IMR-90 (cell line): ENCODE measurements at regions not wholly inside any gene's neighbourhood (a gene's known extent, or its start where the extent isn't known, plus 50 kb on each side); places are given as distances from the start of the nearest gene placed in this dataset.

Experiments
- BHLHE40 ChIP-seq: fragments of 150-350 bp; IDR thresholded peaks from 2 replicates; pipeline ENCODE4 v1.6.1; 2016; ENCODE audit warnings: mild to moderate bottlenecking, low read depth, low read length
- CEBPB ChIP-seq: IDR thresholded peaks from 2 replicates; pipeline ENCODE4 v1.6.1; 2012; ENCODE audit warnings: low read depth, low read length, improper control_type of control experiment
- CHD1 ChIP-seq: IDR thresholded peaks from 2 replicates; pipeline ENCODE4 v1.6.1; 2012; ENCODE audit warnings: low read depth, low read length, improper control_type of control experiment
- MAFK ChIP-seq: IDR thresholded peaks from 2 replicates; pipeline ENCODE4 v1.6.1; 2012; ENCODE audit warnings: low read depth, low read length, improper control_type of control experiment
- MXI1 ChIP-seq: IDR thresholded peaks from 2 replicates; pipeline ENCODE4 v1.6.1; 2012; ENCODE audit warnings: low read depth, mild to moderate bottlenecking, low read length, moderate library complexity, borderline replicate concordance
- NFE2L2 ChIP-seq: fragments of 150-350 bp; IDR thresholded peaks from 2 replicates; pipeline ENCODE4 v1.6.1; 2016; ENCODE audit warnings: low read depth, mild to moderate bottlenecking, low read length
- POLR2A ChIP-seq: IDR thresholded peaks from 2 replicates; pipeline ENCODE4 v1.6.1; 2012; ENCODE audit warnings: mild to moderate bottlenecking, low read depth, low read length
- RAD21 ChIP-seq: IDR thresholded peaks from 2 replicates; pipeline ENCODE4 v1.6.1; 2012; ENCODE audit warnings: low read length, improper control_type of control experiment
- RCOR1 ChIP-seq: IDR thresholded peaks from 2 replicates; pipeline ENCODE4 v1.6.1; 2012; ENCODE audit warnings: mild to moderate bottlenecking, low read length, improper control_type of control experiment; ENCODE audit not compliant: insufficient replicate concordance
- TF ChIP-seq, protein P1 (sequence below): conservative IDR thresholded peaks from 2 replicates; pipeline ENCODE4 v1.5.1; 2012; ENCODE audit warnings: mild to moderate bottlenecking, low read depth, low read length, improper control_type of control experiment
- TF ChIP-seq, protein P2 (sequence below): fragments of 150-350 bp; IDR thresholded peaks from 2 replicates; pipeline ENCODE4 v1.6.1; 2017; ENCODE audit warnings: mild to moderate bottlenecking, antibody characterized with exemption, low read length, low read depth
- TF ChIP-seq, protein P3 (sequence below): fragments of 150-350 bp; IDR thresholded peaks from 2 replicates; pipeline ENCODE4 v1.6.1; 2016; ENCODE audit warnings: low read depth, mild to moderate bottlenecking, low read length, moderate library complexity, borderline replicate concordance

DNA sequence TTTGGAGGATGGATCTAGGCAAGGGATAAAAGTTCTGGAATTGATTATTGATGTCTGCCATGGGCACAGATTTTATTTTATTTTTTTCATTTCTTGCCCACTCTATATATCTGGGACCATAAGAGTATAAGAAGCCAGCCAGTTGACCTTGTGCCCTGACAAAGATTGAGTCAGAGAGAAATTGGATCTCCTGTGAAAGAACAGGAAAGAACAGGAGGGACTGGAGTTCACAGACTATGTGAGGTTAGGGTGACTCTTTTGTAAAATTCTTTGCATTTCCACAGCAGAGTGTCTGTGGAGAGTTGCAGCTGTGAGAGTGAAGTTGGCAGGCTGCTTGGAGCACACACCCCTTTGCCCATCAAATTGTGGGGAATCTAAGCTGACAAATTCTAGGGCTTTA is 358.4 kb upstream of the TBX3 start:
- TF ChIP-seq POLR2A, result no peak
- TF ChIP-seq, protein P1, sequence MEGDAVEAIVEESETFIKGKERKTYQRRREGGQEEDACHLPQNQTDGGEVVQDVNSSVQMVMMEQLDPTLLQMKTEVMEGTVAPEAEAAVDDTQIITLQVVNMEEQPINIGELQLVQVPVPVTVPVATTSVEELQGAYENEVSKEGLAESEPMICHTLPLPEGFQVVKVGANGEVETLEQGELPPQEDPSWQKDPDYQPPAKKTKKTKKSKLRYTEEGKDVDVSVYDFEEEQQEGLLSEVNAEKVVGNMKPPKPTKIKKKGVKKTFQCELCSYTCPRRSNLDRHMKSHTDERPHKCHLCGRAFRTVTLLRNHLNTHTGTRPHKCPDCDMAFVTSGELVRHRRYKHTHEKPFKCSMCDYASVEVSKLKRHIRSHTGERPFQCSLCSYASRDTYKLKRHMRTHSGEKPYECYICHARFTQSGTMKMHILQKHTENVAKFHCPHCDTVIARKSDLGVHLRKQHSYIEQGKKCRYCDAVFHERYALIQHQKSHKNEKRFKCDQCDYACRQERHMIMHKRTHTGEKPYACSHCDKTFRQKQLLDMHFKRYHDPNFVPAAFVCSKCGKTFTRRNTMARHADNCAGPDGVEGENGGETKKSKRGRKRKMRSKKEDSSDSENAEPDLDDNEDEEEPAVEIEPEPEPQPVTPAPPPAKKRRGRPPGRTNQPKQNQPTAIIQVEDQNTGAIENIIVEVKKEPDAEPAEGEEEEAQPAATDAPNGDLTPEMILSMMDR, result no peak
- no peak for TF ChIP-seq RCOR1
- no peak for TF ChIP-seq MXI1
- TF ChIP-seq NFE2L2, result no peak
- TF ChIP-seq, protein P2, sequence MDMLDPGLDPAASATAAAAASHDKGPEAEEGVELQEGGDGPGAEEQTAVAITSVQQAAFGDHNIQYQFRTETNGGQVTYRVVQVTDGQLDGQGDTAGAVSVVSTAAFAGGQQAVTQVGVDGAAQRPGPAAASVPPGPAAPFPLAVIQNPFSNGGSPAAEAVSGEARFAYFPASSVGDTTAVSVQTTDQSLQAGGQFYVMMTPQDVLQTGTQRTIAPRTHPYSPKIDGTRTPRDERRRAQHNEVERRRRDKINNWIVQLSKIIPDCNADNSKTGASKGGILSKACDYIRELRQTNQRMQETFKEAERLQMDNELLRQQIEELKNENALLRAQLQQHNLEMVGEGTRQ, result no peak
- no peak for TF ChIP-seq CEBPB
- no peak for TF ChIP-seq BHLHE40
- TF ChIP-seq RAD21, result no peak
- TF ChIP-seq, protein P3, sequence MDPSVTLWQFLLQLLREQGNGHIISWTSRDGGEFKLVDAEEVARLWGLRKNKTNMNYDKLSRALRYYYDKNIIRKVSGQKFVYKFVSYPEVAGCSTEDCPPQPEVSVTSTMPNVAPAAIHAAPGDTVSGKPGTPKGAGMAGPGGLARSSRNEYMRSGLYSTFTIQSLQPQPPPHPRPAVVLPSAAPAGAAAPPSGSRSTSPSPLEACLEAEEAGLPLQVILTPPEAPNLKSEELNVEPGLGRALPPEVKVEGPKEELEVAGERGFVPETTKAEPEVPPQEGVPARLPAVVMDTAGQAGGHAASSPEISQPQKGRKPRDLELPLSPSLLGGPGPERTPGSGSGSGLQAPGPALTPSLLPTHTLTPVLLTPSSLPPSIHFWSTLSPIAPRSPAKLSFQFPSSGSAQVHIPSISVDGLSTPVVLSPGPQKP, result no peak
- TF ChIP-seq CHD1, result no peak
- TF ChIP-seq MAFK, result no peak
